SK-N-MC (cell line): ENCODE measurements at regions not wholly inside any gene's neighbourhood (a gene's known extent, or its start where the extent isn't known, plus 50 kb on each side); places are given as distances from the start of the nearest gene placed in this dataset.

Experiments used
- EZH2 ChIP-seq: fragments of 200-600 bp; sonication (generic); IDR thresholded peaks from one replicate; pipeline ENCODE4 v1.6.1; 2017; ENCODE audit warnings: antibody characterized with exemption
- POLR2AphosphoS5 ChIP-seq: IDR thresholded peaks from 2 replicates; pipeline ENCODE4 v1.6.1; 2012; ENCODE audit warnings: mild to moderate bottlenecking, low read depth, low read length, borderline replicate concordance

DNA sequence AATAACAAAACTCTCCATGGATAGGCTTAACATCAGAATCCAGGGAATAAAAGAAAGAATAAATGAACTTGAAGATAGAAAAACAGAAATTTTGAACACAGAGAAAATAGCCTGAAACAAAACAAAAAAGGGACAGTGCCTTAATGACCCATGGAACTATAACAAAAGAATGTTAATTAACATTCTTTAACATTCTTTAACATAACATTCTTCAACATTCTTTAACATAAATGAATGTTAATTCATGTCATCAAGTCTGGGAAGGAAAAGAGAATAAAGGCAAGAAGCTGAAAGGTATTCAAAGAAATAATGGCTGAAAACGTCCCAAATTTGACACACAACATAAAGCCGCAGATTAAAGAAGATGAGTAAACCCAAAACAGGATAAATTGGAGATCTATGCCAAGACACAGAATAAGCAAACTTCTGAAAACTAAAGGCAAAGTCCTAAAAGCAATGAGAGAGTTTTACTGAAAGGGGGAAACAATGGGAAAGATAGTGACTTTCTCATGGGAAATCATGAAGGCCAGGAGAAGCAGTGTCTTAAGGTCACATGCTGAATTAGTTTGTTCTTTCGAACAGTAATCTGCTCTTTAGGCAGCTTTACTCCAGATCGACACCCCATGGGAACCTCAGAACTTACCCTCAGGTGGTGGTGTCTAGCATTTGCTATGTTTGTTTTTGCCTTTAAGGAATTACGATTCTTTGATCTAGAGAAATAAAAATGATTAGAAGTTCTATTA is 483.0 kb downstream of the KDM4C start:
- TF ChIP-seq POLR2AphosphoS5, result no peak
- TF ChIP-seq EZH2, result no peak
